ENCODE measurements at regions not wholly inside any gene's neighbourhood (a gene's known extent, or its start where the extent isn't known, plus 50 kb on each side); places are given as distances from the start of the nearest gene placed in this dataset.

DNA sequence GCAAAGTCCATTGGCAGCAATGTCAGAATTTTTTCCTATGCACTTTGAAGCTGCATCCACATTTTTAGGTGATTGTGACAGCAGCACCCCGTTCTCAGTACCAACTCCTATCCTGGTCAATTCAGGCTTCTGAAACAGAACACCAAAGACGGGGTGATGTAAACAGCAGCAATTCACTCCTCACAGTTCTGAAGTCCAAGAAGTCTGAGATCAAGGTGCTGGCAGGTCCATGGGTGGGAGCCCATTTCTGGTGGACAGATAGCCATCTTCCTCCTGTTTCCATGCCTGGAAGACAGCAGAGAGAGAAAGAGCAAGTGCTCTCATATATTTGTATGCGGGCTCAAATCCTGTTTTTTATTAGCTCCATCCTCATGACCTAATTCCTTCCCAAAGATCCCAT is 471.2 kb downstream of the BRD1 start:
- Histone ChIP-seq H4K20me1 (ENCODE audit: low read length) (no peaks in the 10 kb centered on the region), H3K4me2 (ENCODE audit: low read length) (no peak overlapping the region), H3K79me2 (ENCODE audit: low read length) (no peaks in the 10 kb centered on the region), H3K27ac (ENCODE audit: low read length) (no peak overlapping the region), H3F3A (ENCODE audit: low read length, unreplicated experiment) (no peaks in the 10 kb centered on the region), H2AFZ (ENCODE audit: low read length) (no peak overlapping the region), H3K4me3 (ENCODE audit: low read length) (no peak overlapping the region), H3K9ac (ENCODE audit: low read length) (no peak overlapping the region), H3K4me1 (ENCODE audit: insufficient read depth, low read length) (no peaks in the 10 kb centered on the region), H3K9me3 (ENCODE audit: low read length) (no peaks in the 10 kb centered on the region), H3K27me3 (ENCODE audit: low read length) (peaks cover 81% of the 10 kb centered on the region), H3K9me2 (replicated peaks; ENCODE audit: low read length) (no peaks in the 10 kb centered on the region), H3K36me3 (ENCODE audit: low read depth, low read length) (no peaks in the 10 kb centered on the region)
- POLR2A ChIA-PET (ENCODE audit: unreplicated experiment) = no interaction called here
- intact Hi-C loops (cut with micrococcal nuclease) = no loop called here
- ATAC-seq (no peak), DNase-seq (no peak)
- CTCF ChIA-PET = no interaction called here
- TF ChIP-seq, protein P1, sequence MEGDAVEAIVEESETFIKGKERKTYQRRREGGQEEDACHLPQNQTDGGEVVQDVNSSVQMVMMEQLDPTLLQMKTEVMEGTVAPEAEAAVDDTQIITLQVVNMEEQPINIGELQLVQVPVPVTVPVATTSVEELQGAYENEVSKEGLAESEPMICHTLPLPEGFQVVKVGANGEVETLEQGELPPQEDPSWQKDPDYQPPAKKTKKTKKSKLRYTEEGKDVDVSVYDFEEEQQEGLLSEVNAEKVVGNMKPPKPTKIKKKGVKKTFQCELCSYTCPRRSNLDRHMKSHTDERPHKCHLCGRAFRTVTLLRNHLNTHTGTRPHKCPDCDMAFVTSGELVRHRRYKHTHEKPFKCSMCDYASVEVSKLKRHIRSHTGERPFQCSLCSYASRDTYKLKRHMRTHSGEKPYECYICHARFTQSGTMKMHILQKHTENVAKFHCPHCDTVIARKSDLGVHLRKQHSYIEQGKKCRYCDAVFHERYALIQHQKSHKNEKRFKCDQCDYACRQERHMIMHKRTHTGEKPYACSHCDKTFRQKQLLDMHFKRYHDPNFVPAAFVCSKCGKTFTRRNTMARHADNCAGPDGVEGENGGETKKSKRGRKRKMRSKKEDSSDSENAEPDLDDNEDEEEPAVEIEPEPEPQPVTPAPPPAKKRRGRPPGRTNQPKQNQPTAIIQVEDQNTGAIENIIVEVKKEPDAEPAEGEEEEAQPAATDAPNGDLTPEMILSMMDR (conservative IDR thresholded peaks at IDR 0.05; ENCODE audit: low read depth, low read length) = no peak
- no peak for TF ChIP-seq EZH2phosphoT487 (IDR thresholded peaks at IDR 0.05; ENCODE audit: borderline replicate concordance, low read length)
- no peak for TF ChIP-seq EZH2 (IDR thresholded peaks at IDR 0.05; ENCODE audit: low read length, unreplicated experiment)
- BruUV-seq (replicated peaks) = no TSS peak

DNA sequence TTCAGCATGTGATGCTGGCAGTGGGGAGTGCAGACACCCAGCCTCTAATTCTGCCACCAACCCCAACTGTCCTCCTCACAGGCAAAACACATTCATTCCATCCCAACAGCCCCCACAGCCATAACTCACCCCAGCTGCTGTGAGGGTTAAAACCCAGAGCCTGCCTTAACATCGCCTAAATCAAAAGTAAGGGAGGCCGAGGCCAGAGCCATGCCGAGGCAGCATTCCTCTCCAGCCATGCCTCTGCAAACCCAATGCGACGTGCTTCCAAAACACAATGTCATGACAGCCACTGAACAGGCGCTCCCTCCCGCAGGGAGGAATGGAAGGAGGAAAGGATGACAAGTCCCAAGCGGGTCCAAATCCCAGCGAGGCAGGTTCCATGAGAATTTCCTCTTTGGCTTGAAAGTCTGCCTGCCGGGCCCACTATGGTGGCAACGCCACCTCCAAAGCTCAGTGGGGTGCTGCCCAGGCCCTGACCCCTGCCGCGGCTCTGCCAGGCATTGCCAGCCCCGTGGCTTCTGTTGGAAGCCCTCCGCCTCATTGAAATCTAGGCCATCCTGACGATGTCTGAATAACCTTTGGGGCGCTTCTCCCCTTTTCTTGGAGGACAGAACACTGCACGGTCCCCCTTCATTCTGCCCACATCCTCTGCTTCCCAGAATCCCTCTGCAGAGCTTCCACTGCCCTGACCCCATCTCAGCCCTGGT is 472.3 kb downstream of the BRD1 start:
- no peaks in the 10 kb centered on the region for H3K36me3 ChIP-seq (ENCODE audit: low read depth, low read length)
- H3K27ac ChIP-seq (ENCODE audit: low read length) = no peak overlapping the region
- no peaks in the 10 kb centered on the region for H3K79me2 ChIP-seq (ENCODE audit: low read length)
- TF ChIP-seq EZH2phosphoT487 (IDR thresholded peaks at IDR 0.05; ENCODE audit: borderline replicate concordance, low read length) = no peak
- TF ChIP-seq EZH2 (IDR thresholded peaks at IDR 0.05; ENCODE audit: low read length, unreplicated experiment) = no peak
- TF ChIP-seq, protein P1 (conservative IDR thresholded peaks at IDR 0.05; ENCODE audit: low read depth, low read length) = no peak
- H2AFZ ChIP-seq (ENCODE audit: low read length) = no peak overlapping the region
- intact Hi-C loops (cut with micrococcal nuclease) = no loop called here
- no peak overlapping the region for H3K9ac ChIP-seq (ENCODE audit: low read length)
- no peak for ATAC-seq
- H3K4me3 ChIP-seq (ENCODE audit: low read length) = no peak overlapping the region
- BruUV-seq (replicated peaks) = no TSS peak
- CTCF ChIA-PET = no interaction called here
- H3K4me2 ChIP-seq (ENCODE audit: low read length) = no peak overlapping the region
- no peaks in the 10 kb centered on the region for H3K4me1 ChIP-seq (ENCODE audit: insufficient read depth, low read length)
- H3K27me3 ChIP-seq (ENCODE audit: low read length) = peaks cover 84% of the 10 kb centered on the region
- POLR2A ChIA-PET (ENCODE audit: unreplicated experiment) = no interaction called here
- no peaks in the 10 kb centered on the region for H3F3A ChIP-seq (ENCODE audit: low read length, unreplicated experiment)
- no peaks in the 10 kb centered on the region for H3K9me3 ChIP-seq (ENCODE audit: low read length)
- H4K20me1 ChIP-seq (ENCODE audit: low read length) = no peaks in the 10 kb centered on the region
- H3K9me2 ChIP-seq (replicated peaks; ENCODE audit: low read length) = no peaks in the 10 kb centered on the region
- no peak for DNase-seq

DNA sequence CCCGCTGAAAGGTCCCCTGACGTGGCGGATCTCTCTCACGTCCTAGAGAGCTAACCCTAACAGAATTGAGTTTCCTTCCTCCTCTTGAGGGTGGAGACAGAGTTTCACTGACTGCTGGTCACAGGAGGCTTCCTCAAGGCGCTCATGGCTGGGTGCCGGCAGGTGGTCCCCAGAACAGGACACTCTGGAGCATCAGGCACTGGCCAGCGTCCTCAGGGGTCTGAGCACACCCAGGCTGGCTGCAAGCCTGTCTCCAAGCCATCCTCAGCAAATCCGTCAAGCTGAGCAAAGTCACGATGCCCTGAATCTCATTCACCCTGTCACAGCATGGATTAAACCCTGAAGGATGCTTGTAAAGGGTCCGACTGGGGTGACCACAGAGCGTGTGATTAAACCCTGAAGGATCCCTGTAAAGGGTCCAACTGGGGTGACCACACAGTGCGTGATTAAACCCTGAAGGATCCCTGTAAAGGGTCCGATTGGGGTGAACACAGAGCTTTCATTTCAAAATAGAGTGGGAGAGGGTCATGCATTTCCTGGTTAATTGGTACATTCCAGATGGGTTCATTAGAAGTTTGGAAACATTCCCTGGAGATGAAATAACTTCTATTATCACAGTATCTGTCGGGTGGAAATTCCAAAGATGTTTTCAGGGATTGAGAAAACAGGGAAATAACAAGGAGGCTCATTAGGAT is 473.0 kb downstream of the BRD1 start:
- CTCF ChIA-PET = no interaction called here
- POLR2A ChIA-PET (ENCODE audit: unreplicated experiment) = no interaction called here
- Histone ChIP-seq H3K9me3 (ENCODE audit: low read length) (no peaks in the 10 kb centered on the region), H3K27me3 (ENCODE audit: low read length) (peaks cover 89% of the 10 kb centered on the region), H3F3A (ENCODE audit: low read length, unreplicated experiment) (no peaks in the 10 kb centered on the region), H3K79me2 (ENCODE audit: low read length) (no peaks in the 10 kb centered on the region), H3K4me1 (ENCODE audit: insufficient read depth, low read length) (no peaks in the 10 kb centered on the region), H2AFZ (ENCODE audit: low read length) (no peak overlapping the region), H3K4me3 (ENCODE audit: low read length) (no peak overlapping the region), H3K9ac (ENCODE audit: low read length) (no peak overlapping the region), H4K20me1 (ENCODE audit: low read length) (no peaks in the 10 kb centered on the region), H3K9me2 (replicated peaks; ENCODE audit: low read length) (no peaks in the 10 kb centered on the region), H3K4me2 (ENCODE audit: low read length) (no peak overlapping the region), H3K36me3 (ENCODE audit: low read depth, low read length) (no peaks in the 10 kb centered on the region), H3K27ac (ENCODE audit: low read length) (no peak overlapping the region)
- no TSS peak for BruUV-seq (replicated peaks)
- intact Hi-C loops (cut with micrococcal nuclease) = no loop called here
- no peak for DNase-seq
- ATAC-seq = no peak
- TF ChIP-seq, protein P1 (conservative IDR thresholded peaks at IDR 0.05; ENCODE audit: low read depth, low read length) = no peak
- TF ChIP-seq EZH2 (IDR thresholded peaks at IDR 0.05; ENCODE audit: low read length, unreplicated experiment) (no peak), EZH2phosphoT487 (IDR thresholded peaks at IDR 0.05; ENCODE audit: borderline replicate concordance, low read length) (no peak)

Measured in PC-3 (cell line).